Panc1 (cell line): ENCODE measurements at regions not wholly inside any gene's neighbourhood (a gene's known extent, or its start where the extent isn't known, plus 50 kb on each side); places are given as distances from the start of the nearest gene placed in this dataset.

ENCODE experiments used
- ATAC-seq: fragments of 200-7000 bp; cut with Tn5 transposase; 2 replicates; pipeline ENCODE4 v1.9.1; 2020; ENCODE audit warnings: mild to moderate bottlenecking, moderate library complexity
- BruUV-seq: library from RNA; stranded (reverse); fragments of 400-500 nt; replicated peaks from 2 replicates; lab custom pipeline; 2021; lab: Mats Ljungman, UMichigan
- CTCF ChIA-PET: fragments of 300-600 bp; sonication (Branson Sonifier 250); formaldehyde crosslinking; loops from one replicate; lab custom pipeline; 2022; ENCODE audit warnings: antibody characterized with exemption; lab: Charles Lee
- POLR2A ChIA-PET: fragments of 300-600 bp; sonication (Branson Sonifier 250); formaldehyde crosslinking; loops from one replicate; lab custom pipeline; 2022; ENCODE audit warnings: antibody characterized with exemption; lab: Charles Lee
- DNase-seq: peaks from one replicate; pipeline ENCODE4 v3.0.0-alpha.2; 2010; ENCODE audit warnings: low read depth, low spot score
- H3K27ac ChIP-seq: 2 replicates; pipeline ENCODE4 v1.5.1; 2011; ENCODE audit warnings: mild to moderate bottlenecking, low read length, inconsistent platforms
- H3K27me3 ChIP-seq: fragments of 200-500 bp; sonication (Bioruptor generic); 2 replicates; pipeline ENCODE4 v1.6.0; 2014; ENCODE audit warnings: low read length, inconsistent platforms; ENCODE audit not compliant: control insufficient read depth, insufficient read depth
- H3K36me3 ChIP-seq: fragments of 200-500 bp; sonication (Bioruptor generic); 2 replicates; pipeline ENCODE4 v1.5.1; 2014; ENCODE audit warnings: inconsistent platforms, mild to moderate bottlenecking, low read length, moderate library complexity; ENCODE audit not compliant: control insufficient read depth, insufficient read depth
- H3K4me1 ChIP-seq: 2 replicates; pipeline ENCODE4 v1.5.1; 2011; ENCODE audit warnings: inconsistent platforms, mild to moderate bottlenecking, low read length, moderate library complexity; ENCODE audit not compliant: control insufficient read depth, insufficient read depth
- H3K4me3 ChIP-seq, 2 experiments: 2 replicates each; pipeline ENCODE4 v1.5.1; 2011 to 2012; ENCODE audit warnings: low read depth in 2 of 2, low read length in 2 of 2, mild to moderate bottlenecking in 2 of 2, inconsistent platforms in 1 of 2, moderate library complexity in 1 of 2
- H3K9me3 ChIP-seq: fragments of 200-500 bp; sonication (Bioruptor generic); 2 replicates; pipeline ENCODE4 v1.5.1; 2014; ENCODE audit warnings: low read depth, mild to moderate bottlenecking, inconsistent platforms, low read length, moderate library complexity; ENCODE audit not compliant: control insufficient read depth, insufficient read depth
- POLR2AphosphoS5 ChIP-seq: IDR thresholded peaks from 2 replicates; pipeline ENCODE4 v1.6.1; 2012; ENCODE audit warnings: mild to moderate bottlenecking, low read depth, low read length, moderate library complexity
- SIN3A ChIP-seq: IDR thresholded peaks from 2 replicates; pipeline ENCODE4 v1.6.1; 2012; ENCODE audit warnings: low read depth, mild to moderate bottlenecking, low read length, moderate library complexity, borderline replicate concordance; ENCODE audit not compliant: insufficient read depth
- TCF7L2 ChIP-seq: IDR thresholded peaks from 2 replicates; pipeline ENCODE4 v1.6.1; 2011; ENCODE audit warnings: mild to moderate bottlenecking, low read depth, low read length, inconsistent platforms
- in situ Hi-C: cut with HindIII; loops from 2 replicates; pipeline ENCODE4 v1.10.0; 2016; ENCODE audit warnings: low sequenced_read_pairs, low pct_unique_long_range_greater_than_20kb
- intact Hi-C: fragments of 100-400 bp; cut with micrococcal nuclease; formaldehyde crosslinking; loops from one replicate; pipeline ENCODE4 v1.10.0; 2022; ENCODE audit not compliant: unreplicated experiment
- TF ChIP-seq, protein P1 (sequence below): fragments of 450-650 bp; IDR thresholded peaks from 2 replicates; pipeline ENCODE4 v1.5.1; 2017; ENCODE audit warnings: mild to moderate bottlenecking
- TF ChIP-seq, protein P2 (sequence below), 2 experiments: IDR thresholded peaks; 2 replicates each; pipeline ENCODE4 v1.6.1; 2011 to 2012; ENCODE audit warnings: low read depth in 2 of 2, control low read depth in 1 of 2, low read length in 1 of 2, mild to moderate bottlenecking in 1 of 2, moderate library complexity in 1 of 2; ENCODE audit not compliant: insufficient read depth in 1 of 2

- ChIA-PET CTCF (no interaction called here), POLR2A (no interaction called here)
- H3K4me3 ChIP-seq, result no peak overlapping the region
- in situ Hi-C loops, result no loop called here
- intact Hi-C loops, result no loop called here
- no peaks in the 10 kb centered on the region for H3K27me3 ChIP-seq
- no peaks in the 10 kb centered on the region for H3K9me3 ChIP-seq
- ATAC-seq, result no peak
- BruUV-seq, result no TSS peak
- no peaks in the 10 kb centered on the region for H3K36me3 ChIP-seq
- peak overlapping the region; percentile 70; the same call in 1 of the 2 replicates for H3K27ac ChIP-seq
- TF ChIP-seq POLR2AphosphoS5 (no peak), TCF7L2 (no peak), SIN3A (no peak)
- TF ChIP-seq, protein P1, sequence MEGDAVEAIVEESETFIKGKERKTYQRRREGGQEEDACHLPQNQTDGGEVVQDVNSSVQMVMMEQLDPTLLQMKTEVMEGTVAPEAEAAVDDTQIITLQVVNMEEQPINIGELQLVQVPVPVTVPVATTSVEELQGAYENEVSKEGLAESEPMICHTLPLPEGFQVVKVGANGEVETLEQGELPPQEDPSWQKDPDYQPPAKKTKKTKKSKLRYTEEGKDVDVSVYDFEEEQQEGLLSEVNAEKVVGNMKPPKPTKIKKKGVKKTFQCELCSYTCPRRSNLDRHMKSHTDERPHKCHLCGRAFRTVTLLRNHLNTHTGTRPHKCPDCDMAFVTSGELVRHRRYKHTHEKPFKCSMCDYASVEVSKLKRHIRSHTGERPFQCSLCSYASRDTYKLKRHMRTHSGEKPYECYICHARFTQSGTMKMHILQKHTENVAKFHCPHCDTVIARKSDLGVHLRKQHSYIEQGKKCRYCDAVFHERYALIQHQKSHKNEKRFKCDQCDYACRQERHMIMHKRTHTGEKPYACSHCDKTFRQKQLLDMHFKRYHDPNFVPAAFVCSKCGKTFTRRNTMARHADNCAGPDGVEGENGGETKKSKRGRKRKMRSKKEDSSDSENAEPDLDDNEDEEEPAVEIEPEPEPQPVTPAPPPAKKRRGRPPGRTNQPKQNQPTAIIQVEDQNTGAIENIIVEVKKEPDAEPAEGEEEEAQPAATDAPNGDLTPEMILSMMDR, result no peak
- TF ChIP-seq, protein P2, sequence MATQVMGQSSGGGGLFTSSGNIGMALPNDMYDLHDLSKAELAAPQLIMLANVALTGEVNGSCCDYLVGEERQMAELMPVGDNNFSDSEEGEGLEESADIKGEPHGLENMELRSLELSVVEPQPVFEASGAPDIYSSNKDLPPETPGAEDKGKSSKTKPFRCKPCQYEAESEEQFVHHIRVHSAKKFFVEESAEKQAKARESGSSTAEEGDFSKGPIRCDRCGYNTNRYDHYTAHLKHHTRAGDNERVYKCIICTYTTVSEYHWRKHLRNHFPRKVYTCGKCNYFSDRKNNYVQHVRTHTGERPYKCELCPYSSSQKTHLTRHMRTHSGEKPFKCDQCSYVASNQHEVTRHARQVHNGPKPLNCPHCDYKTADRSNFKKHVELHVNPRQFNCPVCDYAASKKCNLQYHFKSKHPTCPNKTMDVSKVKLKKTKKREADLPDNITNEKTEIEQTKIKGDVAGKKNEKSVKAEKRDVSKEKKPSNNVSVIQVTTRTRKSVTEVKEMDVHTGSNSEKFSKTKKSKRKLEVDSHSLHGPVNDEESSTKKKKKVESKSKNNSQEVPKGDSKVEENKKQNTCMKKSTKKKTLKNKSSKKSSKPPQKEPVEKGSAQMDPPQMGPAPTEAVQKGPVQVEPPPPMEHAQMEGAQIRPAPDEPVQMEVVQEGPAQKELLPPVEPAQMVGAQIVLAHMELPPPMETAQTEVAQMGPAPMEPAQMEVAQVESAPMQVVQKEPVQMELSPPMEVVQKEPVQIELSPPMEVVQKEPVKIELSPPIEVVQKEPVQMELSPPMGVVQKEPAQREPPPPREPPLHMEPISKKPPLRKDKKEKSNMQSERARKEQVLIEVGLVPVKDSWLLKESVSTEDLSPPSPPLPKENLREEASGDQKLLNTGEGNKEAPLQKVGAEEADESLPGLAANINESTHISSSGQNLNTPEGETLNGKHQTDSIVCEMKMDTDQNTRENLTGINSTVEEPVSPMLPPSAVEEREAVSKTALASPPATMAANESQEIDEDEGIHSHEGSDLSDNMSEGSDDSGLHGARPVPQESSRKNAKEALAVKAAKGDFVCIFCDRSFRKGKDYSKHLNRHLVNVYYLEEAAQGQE (IDR thresholded peaks at IDR 0.05; ENCODE audit: insufficient read depth in 1 of 2, low read depth in 2 of 2, low read length in 1 of 2), result no peak
- H3K4me1 ChIP-seq, result peaks cover 6% of the 10 kb centered on the region
- no peak for DNase-seq
Observed at GRCh38 chr9:129384491-129385210, 206.6 kb upstream of the IER5L start.

DNA sequence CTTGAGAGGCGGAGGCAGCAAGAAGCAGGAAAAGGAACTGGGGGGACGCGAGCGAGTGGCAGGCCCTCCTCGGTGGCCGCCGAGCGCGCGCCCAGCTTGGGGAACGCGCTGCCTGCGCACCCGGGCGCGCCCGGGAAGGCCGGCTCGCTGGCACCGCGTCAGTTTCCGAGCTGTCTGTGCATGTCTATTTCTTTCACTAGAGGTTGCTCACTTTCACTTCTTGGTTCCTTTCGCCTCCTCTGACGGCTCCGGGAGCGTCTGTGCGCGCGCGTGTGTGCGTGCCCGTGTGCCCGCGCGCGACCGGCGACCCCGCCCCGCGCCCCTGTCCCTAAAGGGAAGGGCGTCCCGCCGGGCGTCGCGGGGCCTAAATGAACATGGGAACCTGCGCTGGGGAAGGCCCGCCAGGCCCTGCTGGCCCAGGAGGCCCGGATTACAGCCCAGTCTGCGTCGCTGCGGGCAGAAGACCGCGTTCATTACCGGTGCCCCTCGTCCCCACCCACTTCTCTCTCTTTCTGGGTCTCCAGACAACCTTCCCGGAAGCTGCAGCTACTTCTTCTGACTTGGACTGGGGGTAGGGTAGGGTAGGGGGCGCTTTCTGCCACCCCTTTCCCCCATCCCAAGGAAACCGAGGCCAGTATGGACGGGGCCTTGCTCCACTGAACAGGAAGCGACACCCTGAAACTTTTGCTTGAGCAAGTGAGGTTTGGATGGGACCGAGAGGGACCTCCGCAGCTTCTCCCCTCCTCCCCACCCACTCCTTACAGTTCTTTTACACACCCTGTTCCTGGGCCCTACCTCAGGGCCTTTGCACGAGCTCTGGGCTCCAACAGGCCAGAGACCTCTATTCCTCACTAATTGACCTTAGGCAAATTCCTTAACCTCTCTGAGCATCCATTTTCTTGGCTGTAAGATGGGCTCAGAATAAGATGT, 205.8 kb upstream of the IER5L start:
- H3K4me3 ChIP-seq, result peak overlapping the region; percentile 29 to 36; a peak in 3 of 4 replicates
- peak; percentile 87 for ATAC-seq
- DNase-seq, result no peak
- ChIA-PET CTCF (no interaction called here), POLR2A (interaction anchor here (0.6 kb wide), 1 partner anchor 232 kb away, joined by 3 read pairs; no protein-coding TSS in a partner anchor)
- TF ChIP-seq, protein P1, result no peak
- TF ChIP-seq, protein P2 (IDR thresholded peaks at IDR 0.05; ENCODE audit: insufficient read depth in 1 of 2, low read depth in 2 of 2, low read length in 1 of 2), result no peak
- no peak for TF ChIP-seq SIN3A
- no peak for TF ChIP-seq TCF7L2
- no peak for TF ChIP-seq POLR2AphosphoS5
- BruUV-seq, result no TSS peak
- no peaks in the 10 kb centered on the region for H3K9me3 ChIP-seq
- in situ Hi-C loops, result no loop called here
- no peaks in the 10 kb centered on the region for H3K27me3 ChIP-seq
- no peaks in the 10 kb centered on the region for H3K36me3 ChIP-seq
- H3K27ac ChIP-seq, result peak overlapping the region; percentile 70
- H3K4me1 ChIP-seq, result peaks cover 10% of the 10 kb centered on the region
- intact Hi-C loops, result no loop called here
